H9 (cell line): ENCODE measurements at regions not wholly inside any gene's neighbourhood (a gene's known extent, or its start where the extent isn't known, plus 50 kb on each side); places are given as distances from the start of the nearest gene placed in this dataset.

Experiments used
- DNase-seq: peaks from one replicate; pipeline ENCODE4 v3.0.0-alpha.2; 2017
- H2AFZ ChIP-seq: one replicate; pipeline ENCODE4 v1.6.1; 2013; ENCODE audit warnings: mild to moderate bottlenecking, low read length, control low read depth, moderate library complexity
- H2AK5ac ChIP-seq: 2 replicates; pipeline ENCODE4 v1.6.1; 2013; ENCODE audit warnings: low read length, control low read depth, mixed read lengths; ENCODE audit not compliant: insufficient read length
- H2BK120ac ChIP-seq: one replicate; pipeline ENCODE4 v1.6.1; 2013; ENCODE audit warnings: low read depth, mild to moderate bottlenecking, low read length, control low read depth, inconsistent platforms; ENCODE audit not compliant: poor library complexity, severe bottlenecking
- H2BK12ac ChIP-seq: 2 replicates; pipeline ENCODE4 v1.6.1; 2013; ENCODE audit warnings: low read length, control low read depth, mixed read lengths, low read depth; ENCODE audit not compliant: insufficient read length
- H2BK15ac ChIP-seq: 2 replicates; pipeline ENCODE4 v1.6.1; 2013; ENCODE audit warnings: low read depth, low read length, control low read depth
- H2BK20ac ChIP-seq: one replicate; pipeline ENCODE4 v1.6.1; 2013; ENCODE audit warnings: low read depth, mild to moderate bottlenecking, low read length, control low read depth, inconsistent platforms; ENCODE audit not compliant: poor library complexity, severe bottlenecking
- H2BK5ac ChIP-seq: 2 replicates; pipeline ENCODE4 v1.6.1; 2013; ENCODE audit warnings: low read length, control low read depth, mixed read lengths; ENCODE audit not compliant: insufficient read length
- H3K14ac ChIP-seq: 2 replicates; pipeline ENCODE4 v1.6.1; 2013; ENCODE audit warnings: low read length, control low read depth; ENCODE audit not compliant: insufficient read depth
- H3K18ac ChIP-seq: 2 replicates; pipeline ENCODE4 v1.6.1; 2013; ENCODE audit warnings: low read depth, mild to moderate bottlenecking, mixed read lengths, low read length, control low read depth; ENCODE audit not compliant: insufficient read length
- H3K23ac ChIP-seq: 2 replicates; pipeline ENCODE4 v1.6.1; 2013; ENCODE audit warnings: low read length, control low read depth, mixed read lengths, low read depth; ENCODE audit not compliant: insufficient read length
- H3K23me2 ChIP-seq: 2 replicates; pipeline ENCODE4 v1.6.1; 2013; ENCODE audit warnings: low read depth, mild to moderate bottlenecking, mixed read lengths, low read length, control low read depth; ENCODE audit not compliant: insufficient read length, poor library complexity, severe bottlenecking
- H3K27ac ChIP-seq: 2 replicates; pipeline ENCODE4 v1.5.1; 2013; ENCODE audit warnings: low read length, control low read depth, mixed read lengths, low read depth; ENCODE audit not compliant: insufficient read length
- H3K27me3 ChIP-seq: 2 replicates; pipeline ENCODE4 v1.6.1; 2013; ENCODE audit warnings: low read length, control low read depth, inconsistent platforms; ENCODE audit not compliant: insufficient read depth
- H3K4ac ChIP-seq: 2 replicates; pipeline ENCODE4 v1.6.1; 2013; ENCODE audit warnings: low read depth, mild to moderate bottlenecking, control low read depth, inconsistent platforms, low read length, moderate library complexity
- H3K4me1 ChIP-seq: 2 replicates; pipeline ENCODE4 v1.6.1; 2013; ENCODE audit warnings: low read length, control low read depth, inconsistent platforms; ENCODE audit not compliant: insufficient read depth
- H3K4me2 ChIP-seq: 2 replicates; pipeline ENCODE4 v1.6.1; 2013; ENCODE audit warnings: low read length, control low read depth, mixed read lengths; ENCODE audit not compliant: insufficient read length, insufficient read depth
- H3K56ac ChIP-seq: 2 replicates; pipeline ENCODE4 v1.6.1; 2013; ENCODE audit warnings: low read depth, mild to moderate bottlenecking, mixed read lengths, low read length, control low read depth; ENCODE audit not compliant: insufficient read length
- H3K79me1 ChIP-seq: 2 replicates; pipeline ENCODE4 v1.6.1; 2013; ENCODE audit warnings: low read depth, mild to moderate bottlenecking, moderate library complexity, low read length, control low read depth, inconsistent platforms; ENCODE audit not compliant: insufficient read depth, poor library complexity, severe bottlenecking
- H3K79me2 ChIP-seq: 2 replicates; pipeline ENCODE4 v1.6.1; 2013; ENCODE audit warnings: low read length, control low read depth, inconsistent platforms; ENCODE audit not compliant: insufficient read depth
- H3K9ac ChIP-seq: 2 replicates; pipeline ENCODE4 v1.6.1; 2013; ENCODE audit warnings: low read length, control low read depth, mixed read lengths; ENCODE audit not compliant: insufficient read length; ENCODE audit errors: extremely low read depth
- H3K9me3 ChIP-seq: one replicate; pipeline ENCODE4 v1.6.1; 2013; ENCODE audit warnings: low read depth, low read length, inconsistent platforms; ENCODE audit not compliant: control insufficient read depth
- H3T11ph ChIP-seq: one replicate; pipeline ENCODE4 v1.6.1; 2013; ENCODE audit warnings: mild to moderate bottlenecking, low read length, control low read depth, inconsistent platforms
- H4K20me1 ChIP-seq: one replicate; pipeline ENCODE4 v1.6.1; 2013; ENCODE audit not compliant: control insufficient read depth, insufficient read length, insufficient read depth
- H4K5ac ChIP-seq: 2 replicates; pipeline ENCODE4 v1.6.1; 2013; ENCODE audit warnings: low read depth, mild to moderate bottlenecking, mixed read lengths, low read length, control low read depth; ENCODE audit not compliant: insufficient read length
- H4K8ac ChIP-seq: replicated peaks from 2 replicates; pipeline ENCODE4 v1.6.1; 2013; ENCODE audit warnings: low read length, control low read depth, mixed read lengths, low read depth; ENCODE audit not compliant: insufficient read length
- H4K91ac ChIP-seq: 2 replicates; pipeline ENCODE4 v1.6.1; 2013; ENCODE audit warnings: low read depth, mild to moderate bottlenecking, moderate library complexity, mixed read lengths, low read length, control low read depth; ENCODE audit not compliant: insufficient read length
- H3K27ac Mint-ChIP-seq, 3 experiments: 2 replicates in 2 of 3; 3 replicates in 1 of 3; pipeline ENCODE4 v1.8.0; 2020 to 2021; ENCODE audit warnings: mixed read lengths in 3 of 3, mild to moderate bottlenecking in 1 of 3, moderate library complexity in 1 of 3
- H3K27me3 Mint-ChIP-seq: 2 replicates; pipeline ENCODE4 v1.8.0; 2021; ENCODE audit warnings: low read depth, mild to moderate bottlenecking, moderate library complexity, mixed read lengths
- H3K36me3 Mint-ChIP-seq, 3 experiments: 2 replicates in 2 of 3; 3 replicates in 1 of 3; pipeline ENCODE4 v1.8.0; 2020 to 2021; ENCODE audit warnings: low read depth in 3 of 3, mixed read lengths in 3 of 3; ENCODE audit not compliant: insufficient read depth in 1 of 3
- H3K4me1 Mint-ChIP-seq, 2 experiments: 2 replicates each; pipeline ENCODE4 v1.8.0; 2020; ENCODE audit warnings: mixed read lengths in 2 of 2
- H3K4me3 Mint-ChIP-seq, 2 experiments: 2 replicates in 1 of 2; 3 replicates in 1 of 2; pipeline ENCODE4 v1.8.0; 2020 to 2021; ENCODE audit warnings: mild to moderate bottlenecking in 2 of 2, mixed read lengths in 2 of 2, moderate library complexity in 1 of 2
- H3K9me3 Mint-ChIP-seq, 2 experiments: 2 replicates in 1 of 2; 3 replicates in 1 of 2; pipeline ENCODE4 v1.8.0; 2020; ENCODE audit warnings: mild to moderate bottlenecking in 2 of 2, mixed read lengths in 2 of 2, moderate library complexity in 1 of 2
- CTCF ChIP-seq: fragments of 200-600 bp; sonication (generic); conservative IDR thresholded peaks from 3 replicates; pipeline ENCODE4 v1.8.0; 2021; ENCODE audit warnings: antibody characterized with exemption, mild to moderate bottlenecking
- WGBS: extraction: QIAGEN DNeasy Blood & Tissue Kit; methylation state at CpG from one replicate; pipeline ENCODE4 v1.1.7; 2013; ENCODE audit warnings: missing lambda C conversion rate, low lambda C conversion rate, mixed read lengths; ENCODE audit not compliant: insufficient read length; ENCODE audit errors: extremely low coverage; 5-methylcytosine and 5-hydroxymethylcytosine counted together

GRCh38 chr16:86661706-86662105 lies 83.4 kb downstream of the FOXL1 start:
- Histone ChIP-seq H3K4me2 (no peak overlapping the region), H2BK5ac (no peak overlapping the region), H3K4ac (no peak overlapping the region), H2BK120ac (no peak overlapping the region), H3K18ac (no peak overlapping the region), H2BK20ac (no peak overlapping the region), H3T11ph (no peak overlapping the region), H4K8ac (no peak overlapping the region), H3K27ac (no peak overlapping the region), H3K56ac (no peak overlapping the region), H3K9ac (no peak overlapping the region), H3K14ac (no peak overlapping the region), H4K5ac (no peak overlapping the region), H2BK12ac (no peak overlapping the region), H3K79me2 (no peaks in the 10 kb centered on the region), H4K20me1 (no peaks in the 10 kb centered on the region), H3K23me2 (no peaks in the 10 kb centered on the region), H2AFZ (no peak overlapping the region), H3K4me1 (no peaks in the 10 kb centered on the region), H2BK15ac (no peak overlapping the region), H3K23ac (no peak overlapping the region), H3K27me3 (no peaks in the 10 kb centered on the region), H2AK5ac (no peak overlapping the region), H3K79me1 (no peaks in the 10 kb centered on the region), H4K91ac (no peak overlapping the region), H3K9me3 (no peaks in the 10 kb centered on the region)
- no peak for DNase-seq
- Mint-ChIP-seq H3K27ac (no peak overlapping the region), H3K27me3 (peaks cover 15% of the 10 kb centered on the region), H3K36me3 (no peaks in the 10 kb centered on the region), H3K4me1 (peaks cover 0 to 5% of the 10 kb centered on the region in 2 experiments; a peak in 1 of 4 replicates), H3K4me3 (no peak overlapping the region), H3K9me3 (peaks cover 0 to 3% of the 10 kb centered on the region in 2 experiments; a peak in 3 of 5 replicates)
- WGBS: no CpG with 5 or more reads among the region's 8 CpGs
- TF ChIP-seq CTCF: no peak
